Coronary artery (tissue), 2 donors: ENCODE measurements at regions not wholly inside any gene's neighbourhood (a gene's known extent, or its start where the extent isn't known, plus 50 kb on each side); places are given as distances from the start of the nearest gene placed in this dataset.
A peak's percentile ranks its signal among the peaks of the same experiment; 100 is the strongest.

Experiments used
- DNase-seq: peaks from one replicate; pipeline ENCODE4 v3.0.0-alpha.2; 2017; ENCODE audit warnings: low spot score
- H3K27ac ChIP-seq, 2 donors: fragments of 200-600 bp; sonication (generic); one replicate each; pipeline ENCODE4 v1.5.1; 2016 to 2019
- H3K4me3 ChIP-seq: fragments of 200-600 bp; sonication (generic); 2 replicates; pipeline ENCODE4 v1.5.1; 2016; ENCODE audit warnings: mild to moderate bottlenecking, moderate library complexity
- CTCF ChIP-seq: fragments of 200-600 bp; sonication (generic); IDR thresholded peaks from one replicate; pipeline ENCODE4 v1.5.1; 2019; ENCODE audit warnings: antibody characterized with exemption

GRCh38 chr11:10930972-10931760 lies 73.3 kb upstream of the ZBED5 start:
- no peak for TF ChIP-seq CTCF
- Histone ChIP-seq H3K4me3 (peak overlapping the region; percentile 76), H3K27ac (peak overlapping the region; percentile 93 to 99)
- DNase-seq = peak; percentile 90

- peak overlapping the region; percentile 76 for H3K4me3 ChIP-seq
- no peak for TF ChIP-seq CTCF
- H3K27ac ChIP-seq = peak overlapping the region; percentile 93 to 99
- no peak for DNase-seq
Measured at GRCh38 chr11:10930224-10930971, 72.5 kb upstream of the ZBED5 start.

GRCh38 chr11:10927538-10927937 lies 69.7 kb upstream of the ZBED5 start:
- no peak for DNase-seq
- Histone ChIP-seq H3K27ac (peak overlapping the region; percentile 53 to 59), H3K4me3 (no peak overlapping the region)
- no peak for TF ChIP-seq CTCF

- no peak overlapping the region for H3K4me3 ChIP-seq
- H3K27ac ChIP-seq = peak overlapping the region in 1 of 2 donors; percentile 59
- no peak for DNase-seq
- no peak for TF ChIP-seq CTCF
Measured at GRCh38 chr11:10926801-10927211, 69.0 kb upstream of the ZBED5 start.

GRCh38 chr11:10925149-10925926 lies 67.5 kb upstream of the ZBED5 start:
- H3K27ac ChIP-seq = no peak overlapping the region
- TF ChIP-seq CTCF = no peak
- no peak overlapping the region for H3K4me3 ChIP-seq
- DNase-seq = no peak

- Histone ChIP-seq H3K27ac (no peak overlapping the region), H3K4me3 (no peak overlapping the region)
- DNase-seq = no peak
- TF ChIP-seq CTCF = no peak
Measured at GRCh38 chr11:10923882-10924281, 66.0 kb upstream of the ZBED5 start.
